ENCODE measurements at regions not wholly inside any gene's neighbourhood (a gene's known extent, or its start where the extent isn't known, plus 50 kb on each side); places are given as distances from the start of the nearest gene placed in this dataset.

GRCh38 chr12:93158065-93158843, 219.5 kb upstream of the NUDT4 start:
- no peak overlapping the region for H3K4me3 ChIP-seq (ENCODE audit: low read length)
- POLR2A ChIA-PET: no interaction called here
- no peak overlapping the region for H3K27ac Mint-ChIP-seq
- CTCF ChIA-PET: no interaction called here
- no peaks in the 10 kb centered on the region for H3K36me3 ChIP-seq (ENCODE audit: insufficient read depth, low read length)
- no peaks in the 10 kb centered on the region for H3K27me3 ChIP-seq (ENCODE audit: insufficient read depth, low read length, poor library complexity, severe bottlenecking)
- H3K27ac ChIP-seq (ENCODE audit: low read depth, low read length): no peak overlapping the region
- H3K4me3 Mint-ChIP-seq: no peak overlapping the region
- H3K36me3 Mint-ChIP-seq: peaks cover 0 to under 1% (median 0%) of the 10 kb centered on the region in 3 donors
- no peak for DNase-seq
- no peaks in the 10 kb centered on the region for H3K4me1 ChIP-seq (ENCODE audit: insufficient read depth, low read length)
- no peaks in the 10 kb centered on the region for H3K4me1 Mint-ChIP-seq
- H3K9me3 Mint-ChIP-seq: peaks cover 3 to 14% (median 5%) of the 10 kb centered on the region in 5 donors
- peaks cover 7 to 16% of the 10 kb centered on the region in 2 donors for H3K27me3 Mint-ChIP-seq
- H3K9me3 ChIP-seq (ENCODE audit: low read length): no peaks in the 10 kb centered on the region

- POLR2A ChIA-PET: no interaction called here
- H3K4me1 Mint-ChIP-seq: peaks cover 6 to 10% (median 8%) of the 10 kb centered on the region in 3 donors
- no peaks in the 10 kb centered on the region for H3K36me3 ChIP-seq (ENCODE audit: insufficient read depth, low read length)
- no peak overlapping the region for H3K4me3 ChIP-seq (ENCODE audit: low read length)
- no peak overlapping the region for H3K4me3 Mint-ChIP-seq
- H3K27ac Mint-ChIP-seq: no peak overlapping the region
- H3K4me1 ChIP-seq (ENCODE audit: insufficient read depth, low read length): no peaks in the 10 kb centered on the region
- H3K36me3 Mint-ChIP-seq: peaks cover 0 to 11% (median 0%) of the 10 kb centered on the region in 3 donors
- H3K27me3 Mint-ChIP-seq: peaks cover 6 to 35% of the 10 kb centered on the region in 2 donors
- CTCF ChIA-PET: no interaction called here
- H3K27me3 ChIP-seq (ENCODE audit: insufficient read depth, low read length, poor library complexity, severe bottlenecking): no peaks in the 10 kb centered on the region
- no peak for DNase-seq
- no peak overlapping the region for H3K27ac ChIP-seq (ENCODE audit: low read depth, low read length)
- H3K9me3 Mint-ChIP-seq: peaks cover 0 to 6% (median 2%) of the 10 kb centered on the region in 5 donors
- no peaks in the 10 kb centered on the region for H3K9me3 ChIP-seq (ENCODE audit: low read length)
Observed at GRCh38 chr12:93163260-93164036, 214.3 kb upstream of the NUDT4 start.

DNA sequence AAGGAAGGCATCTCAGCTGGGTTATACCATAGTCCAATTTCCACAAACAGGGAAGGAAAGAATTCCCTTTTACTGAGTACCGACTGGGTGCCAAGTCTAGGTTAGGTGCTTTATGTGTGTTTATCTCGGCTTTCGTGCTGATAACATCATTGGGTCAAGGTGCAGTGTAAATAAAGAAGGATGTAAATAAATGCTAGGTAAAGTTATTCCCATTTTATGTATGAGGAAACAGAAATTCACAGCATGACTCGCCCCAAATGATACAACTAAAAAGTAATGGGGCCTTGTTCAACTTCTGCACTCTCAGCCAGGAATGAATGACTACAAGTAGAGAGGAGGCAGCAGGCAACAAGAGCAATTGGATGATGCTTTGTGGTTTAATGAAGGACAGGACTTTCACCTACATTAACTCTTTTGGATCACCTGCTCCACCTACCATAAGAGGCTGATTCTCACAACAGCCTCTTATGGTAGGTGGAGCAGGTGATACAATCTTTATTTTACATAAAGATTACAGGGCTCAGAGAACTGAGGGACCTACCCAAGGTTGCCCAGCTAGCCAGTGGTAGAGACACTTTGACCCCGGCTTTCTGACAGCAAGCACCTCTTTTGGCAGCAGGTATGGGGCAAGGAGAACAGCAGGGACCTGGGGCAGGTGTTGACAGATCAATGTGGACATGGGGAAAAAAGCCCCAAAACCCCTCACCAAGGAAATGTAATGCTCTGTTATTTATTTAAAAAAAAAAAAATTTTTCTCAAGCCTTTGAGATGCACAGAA, 213.4 kb upstream of the NUDT4 start:
- POLR2A ChIA-PET: no interaction called here

GRCh38 chr12:93165384-93165932, 212.3 kb upstream of the NUDT4 start:
- DNase-seq: no peak
- H3K27me3 Mint-ChIP-seq: peaks cover 6 to 35% of the 10 kb centered on the region in 2 donors
- H3K27ac Mint-ChIP-seq: no peak overlapping the region
- peaks cover 0 to 11% (median 0%) of the 10 kb centered on the region in 3 donors for H3K36me3 Mint-ChIP-seq
- Histone ChIP-seq H3K4me3 (ENCODE audit: low read length) (no peak overlapping the region), H3K27ac (ENCODE audit: low read depth, low read length) (no peak overlapping the region), H3K4me1 (ENCODE audit: insufficient read depth, low read length) (no peaks in the 10 kb centered on the region), H3K36me3 (ENCODE audit: insufficient read depth, low read length) (no peaks in the 10 kb centered on the region), H3K27me3 (ENCODE audit: insufficient read depth, low read length, poor library complexity, severe bottlenecking) (no peaks in the 10 kb centered on the region), H3K9me3 (ENCODE audit: low read length) (no peaks in the 10 kb centered on the region)
- H3K4me3 Mint-ChIP-seq: no peak overlapping the region
- POLR2A ChIA-PET: no interaction called here
- H3K9me3 Mint-ChIP-seq: peaks cover 0 to 3% (median 0%) of the 10 kb centered on the region in 5 donors
- peaks cover 6 to 10% (median 8%) of the 10 kb centered on the region in 3 donors for H3K4me1 Mint-ChIP-seq
- CTCF ChIA-PET: no interaction called here

More for the DNA sequence above, 213.4 kb upstream of the NUDT4 start:
- Mint-ChIP-seq H3K27me3 (peaks cover 6 to 35% of the 10 kb centered on the region in 2 donors), H3K4me3 (no peak overlapping the region), H3K27ac (no peak overlapping the region), H3K36me3 (peaks cover 0 to 11% (median 0%) of the 10 kb centered on the region in 3 donors), H3K9me3 (peaks cover 0 to 3% (median 0%) of the 10 kb centered on the region in 5 donors), H3K4me1 (peaks cover 6 to 10% (median 8%) of the 10 kb centered on the region in 3 donors)
- no peak for DNase-seq
- Histone ChIP-seq H3K27ac (ENCODE audit: low read depth, low read length) (no peak overlapping the region), H3K27me3 (ENCODE audit: insufficient read depth, low read length, poor library complexity, severe bottlenecking) (no peaks in the 10 kb centered on the region), H3K36me3 (ENCODE audit: insufficient read depth, low read length) (no peaks in the 10 kb centered on the region), H3K4me1 (ENCODE audit: insufficient read depth, low read length) (no peaks in the 10 kb centered on the region), H3K9me3 (ENCODE audit: low read length) (no peaks in the 10 kb centered on the region), H3K4me3 (ENCODE audit: low read length) (no peak overlapping the region)
- CTCF ChIA-PET: no interaction called here

- Mint-ChIP-seq H3K4me3 (no peak overlapping the region), H3K9me3 (peaks cover 0 to 3% (median 0%) of the 10 kb centered on the region in 5 donors), H3K4me1 (peaks cover 6 to 10% (median 8%) of the 10 kb centered on the region in 3 donors), H3K27ac (no peak overlapping the region), H3K27me3 (peaks cover 6 to 35% of the 10 kb centered on the region in 2 donors), H3K36me3 (peaks cover 0 to 11% (median 0%) of the 10 kb centered on the region in 3 donors)
- Histone ChIP-seq H3K4me3 (ENCODE audit: low read length) (no peak overlapping the region), H3K27ac (ENCODE audit: low read depth, low read length) (no peak overlapping the region), H3K27me3 (ENCODE audit: insufficient read depth, low read length, poor library complexity, severe bottlenecking) (no peaks in the 10 kb centered on the region), H3K9me3 (ENCODE audit: low read length) (no peaks in the 10 kb centered on the region), H3K4me1 (ENCODE audit: insufficient read depth, low read length) (no peaks in the 10 kb centered on the region), H3K36me3 (ENCODE audit: insufficient read depth, low read length) (no peaks in the 10 kb centered on the region)
- ChIA-PET CTCF (no interaction called here), POLR2A (no interaction called here)
- DNase-seq: no peak
Observed at GRCh38 chr12:93166541-93167307, 211.0 kb upstream of the NUDT4 start.

- Mint-ChIP-seq H3K27ac (no peak overlapping the region), H3K27me3 (peaks cover 6 to 35% of the 10 kb centered on the region in 2 donors), H3K4me1 (peaks cover 6 to 10% (median 8%) of the 10 kb centered on the region in 3 donors), H3K4me3 (peak overlapping the region in 2 of 7 donors; percentile 55 to 63), H3K36me3 (peaks cover 0 to 11% (median 0%) of the 10 kb centered on the region in 3 donors), H3K9me3 (peaks cover 0 to 3% (median 0%) of the 10 kb centered on the region in 5 donors)
- ChIA-PET CTCF (no interaction called here), POLR2A (no interaction called here)
- H3K27me3 ChIP-seq (ENCODE audit: insufficient read depth, low read length, poor library complexity, severe bottlenecking): no peaks in the 10 kb centered on the region
- no peaks in the 10 kb centered on the region for H3K36me3 ChIP-seq (ENCODE audit: insufficient read depth, low read length)
- no peaks in the 10 kb centered on the region for H3K4me1 ChIP-seq (ENCODE audit: insufficient read depth, low read length)
- no peak for DNase-seq
- no peak overlapping the region for H3K27ac ChIP-seq (ENCODE audit: low read depth, low read length)
- no peaks in the 10 kb centered on the region for H3K9me3 ChIP-seq (ENCODE audit: low read length)
- no peak overlapping the region for H3K4me3 ChIP-seq (ENCODE audit: low read length)
Observed at GRCh38 chr12:93167331-93167730, 210.4 kb upstream of the NUDT4 start.

- ChIA-PET CTCF (no interaction called here), POLR2A (no interaction called here)
- DNase-seq: no peak
- H3K4me1 Mint-ChIP-seq: peaks cover 6 to 10% (median 8%) of the 10 kb centered on the region in 3 donors
- peaks cover 6 to 35% of the 10 kb centered on the region in 2 donors for H3K27me3 Mint-ChIP-seq
- Histone ChIP-seq H3K4me1 (ENCODE audit: insufficient read depth, low read length) (no peaks in the 10 kb centered on the region), H3K9me3 (ENCODE audit: low read length) (no peaks in the 10 kb centered on the region), H3K27me3 (ENCODE audit: insufficient read depth, low read length, poor library complexity, severe bottlenecking) (no peaks in the 10 kb centered on the region), H3K27ac (ENCODE audit: low read depth, low read length) (no peak overlapping the region), H3K4me3 (ENCODE audit: low read length) (no peak overlapping the region), H3K36me3 (ENCODE audit: insufficient read depth, low read length) (no peaks in the 10 kb centered on the region)
- H3K9me3 Mint-ChIP-seq: peaks cover 0 to 3% (median 0%) of the 10 kb centered on the region in 5 donors
- peak overlapping the region in 1 of 8 donors; percentile 63 for H3K27ac Mint-ChIP-seq
- peaks cover 0 to 11% (median 0%) of the 10 kb centered on the region in 3 donors for H3K36me3 Mint-ChIP-seq
- H3K4me3 Mint-ChIP-seq: peak overlapping the region in 6 of 7 donors; percentile 55 to 70 (median 65)
Observed at GRCh38 chr12:93167841-93168492, 209.8 kb upstream of the NUDT4 start.
